ENCODE measurements at regions not wholly inside any gene's neighbourhood (a gene's known extent, or its start where the extent isn't known, plus 50 kb on each side); places are given as distances from the start of the nearest gene placed in this dataset.

DNA sequence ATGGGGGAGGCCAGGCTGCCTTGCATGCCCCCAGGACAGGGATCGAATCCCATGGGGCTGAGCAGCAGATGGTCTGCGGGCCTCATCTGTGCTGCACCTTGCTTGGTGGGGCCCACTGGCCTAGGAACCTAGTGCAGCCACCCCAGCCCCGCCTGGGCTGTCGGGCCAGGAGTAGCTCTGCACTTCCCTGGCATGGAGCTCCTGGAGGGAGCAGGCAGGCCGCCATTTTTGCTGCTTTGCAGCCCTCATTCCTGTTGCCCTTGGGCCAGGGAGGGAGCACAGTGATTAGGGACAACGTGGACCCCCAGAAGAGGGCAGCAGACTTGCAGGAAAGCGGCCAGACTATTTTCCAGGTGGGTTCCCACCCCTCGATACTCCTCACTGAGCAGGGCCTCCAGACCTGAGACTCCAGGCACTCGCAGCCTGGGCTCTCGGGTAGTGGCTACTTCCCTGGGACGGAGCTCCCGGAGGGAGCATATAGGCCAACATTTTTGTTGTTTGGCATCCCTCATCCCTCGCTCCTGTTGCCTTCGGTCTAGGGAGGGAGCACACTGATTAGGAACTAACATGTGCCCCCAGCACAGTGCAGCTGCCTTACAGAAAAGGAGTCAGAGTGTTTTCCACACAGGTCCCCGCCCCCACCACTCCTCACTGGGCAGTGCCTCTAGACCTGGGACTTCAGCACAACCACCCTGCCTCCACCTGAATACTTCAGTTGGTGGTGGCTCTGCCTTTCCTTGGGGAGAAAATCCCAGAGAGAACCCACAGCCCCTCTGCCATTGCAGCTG is 99.5 kb downstream of the MAIP1 start:
- no peak for DNase-seq

- DNase-seq: no peak
Measured at GRCh38 chr2:200056105-200056504, 100.7 kb downstream of the MAIP1 start.

- no peak for DNase-seq
Measured at GRCh38 chr2:200063155-200063554, 107.8 kb downstream of the MAIP1 start.

- DNase-seq: no peak
Measured at GRCh38 chr2:200064879-200065278, 109.5 kb downstream of the MAIP1 start.

DNA sequence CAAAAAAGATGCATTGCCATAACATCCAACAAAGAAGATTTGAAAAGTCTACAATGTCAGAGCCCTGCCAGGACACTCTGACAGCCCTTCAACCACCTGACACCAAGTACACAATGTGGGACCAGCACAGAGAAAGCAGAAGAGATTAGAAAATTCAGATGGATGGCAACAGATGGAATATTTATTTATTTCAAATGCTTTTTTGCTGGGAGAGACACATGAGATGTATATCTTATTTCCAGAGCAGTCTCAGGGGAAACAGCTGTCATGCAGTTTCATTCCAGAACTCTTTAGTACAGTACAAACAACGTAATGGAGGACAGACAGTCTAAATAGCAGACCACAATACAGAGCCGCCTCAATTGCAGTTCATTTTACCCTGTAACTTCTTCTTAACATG is 110.1 kb downstream of the MAIP1 start:
- no peak for DNase-seq

GRCh38 chr2:200066417-200066816 is 111.0 kb downstream of the MAIP1 start:
- DNase-seq: no peak

- DNase-seq: no peak
Measured at GRCh38 chr2:200068642-200069041, 113.3 kb downstream of the MAIP1 start.

DNA sequence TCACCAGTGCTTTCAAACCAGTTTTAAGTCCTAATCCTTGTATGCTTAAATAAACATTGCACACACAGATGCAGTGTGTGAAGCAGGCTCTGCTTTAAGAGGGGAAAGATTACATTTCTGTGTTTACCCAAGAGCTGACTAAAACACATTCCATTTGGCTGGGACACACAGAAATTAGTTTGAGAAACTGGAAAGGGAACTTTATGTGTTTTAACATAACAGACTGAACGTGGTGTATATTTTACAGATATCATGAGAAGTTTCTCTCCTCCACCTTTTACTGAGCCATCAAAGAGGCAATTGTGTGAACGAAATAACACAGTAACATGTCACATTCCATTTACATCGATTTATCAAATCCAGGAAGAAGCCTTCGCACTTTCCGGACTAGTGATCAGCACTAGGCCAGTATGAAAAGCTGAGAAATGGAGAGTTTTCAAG is 121.8 kb downstream of the MAIP1 start:
- no peak for DNase-seq

- DNase-seq: no peak
Measured at GRCh38 chr2:200077838-200078237, 122.5 kb downstream of the MAIP1 start.

- DNase-seq: no peak
Measured at GRCh38 chr2:200079356-200079755, 124.0 kb downstream of the MAIP1 start.

GRCh38 chr2:200081236-200081635 is 125.9 kb downstream of the MAIP1 start:
- DNase-seq: no peak

- DNase-seq: no peak
Measured at GRCh38 chr2:200081811-200082210, 126.4 kb downstream of the MAIP1 start.

- no peak for DNase-seq
Measured at GRCh38 chr2:200084036-200084435, 128.7 kb downstream of the MAIP1 start.

DNA sequence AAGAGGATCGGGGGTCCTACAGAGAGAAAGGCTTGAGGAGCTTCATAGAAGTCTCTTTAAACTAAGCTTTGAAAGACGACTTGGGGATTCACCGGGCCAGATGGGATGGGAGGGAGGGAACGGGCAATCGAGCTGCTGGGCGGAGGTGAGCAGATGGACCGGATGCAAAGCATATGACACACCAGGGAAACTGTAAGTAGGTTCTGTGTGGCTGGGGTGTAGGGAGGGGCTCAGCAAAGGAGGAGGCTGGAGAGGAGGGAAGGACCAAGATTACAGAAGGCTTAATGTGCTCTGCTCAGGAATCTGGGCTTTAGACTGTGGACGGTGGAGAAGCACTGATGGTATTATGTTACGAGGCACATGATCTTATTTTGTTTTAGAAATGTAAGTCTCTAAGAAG is 131.5 kb downstream of the MAIP1 start:
- no peak for DNase-seq

DNA sequence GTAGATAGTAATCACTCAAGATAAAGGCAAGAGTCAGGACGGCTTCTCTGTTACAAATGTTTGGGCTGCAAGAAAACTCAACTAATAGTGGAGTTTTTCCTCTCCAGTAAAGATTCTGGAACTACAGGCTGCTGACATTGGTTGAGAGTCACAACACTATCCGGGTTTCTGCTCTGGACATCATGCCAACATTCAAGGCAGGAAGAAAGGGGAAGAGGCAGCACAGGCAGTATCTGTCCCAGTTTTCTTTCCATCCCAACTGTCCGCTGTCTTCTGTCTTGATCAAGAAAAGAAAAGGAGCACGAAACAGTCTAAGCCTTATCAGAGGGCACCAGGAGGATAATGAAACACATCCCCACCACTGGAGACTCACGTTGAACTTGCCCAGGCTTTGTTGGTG is 132.1 kb downstream of the MAIP1 start:
- no peak for DNase-seq

- DNase-seq: no peak
Measured at GRCh38 chr2:200089040-200089755, 133.8 kb downstream of the MAIP1 start.

- DNase-seq: no peak
Measured at GRCh38 chr2:200089756-200090109, 134.4 kb downstream of the MAIP1 start.

GRCh38 chr2:200090683-200091082 is 135.3 kb downstream of the MAIP1 start:
- DNase-seq: no peak

GRCh38 chr2:200091126-200091525 is 135.7 kb downstream of the MAIP1 start:
- DNase-seq: no peak

- no peak for DNase-seq
Measured at GRCh38 chr2:200092235-200092634, 136.9 kb downstream of the MAIP1 start.

DNA sequence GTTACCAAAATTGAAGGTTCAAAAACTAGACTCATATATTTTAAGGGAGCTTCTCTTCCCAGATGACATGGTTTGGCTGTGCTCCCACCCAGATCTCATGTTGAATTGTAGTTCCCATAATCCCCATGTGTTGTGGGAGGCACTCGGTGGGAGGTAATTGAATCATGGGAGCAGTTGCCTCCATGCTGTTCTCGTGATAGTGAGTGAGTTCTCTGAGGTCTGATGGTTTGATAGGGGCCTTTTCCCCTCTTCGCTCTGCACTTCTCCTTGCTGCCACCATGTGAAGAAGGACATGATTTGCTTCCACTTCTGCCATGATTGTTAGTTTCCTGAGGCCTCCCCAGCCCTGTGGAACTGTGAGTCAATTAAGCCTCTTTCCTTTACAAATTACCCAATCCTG is 140.1 kb downstream of the MAIP1 start:
- DNase-seq: no peak

- no peak for DNase-seq
Measured at GRCh38 chr2:200099256-200099655, 143.9 kb downstream of the MAIP1 start.

DNA sequence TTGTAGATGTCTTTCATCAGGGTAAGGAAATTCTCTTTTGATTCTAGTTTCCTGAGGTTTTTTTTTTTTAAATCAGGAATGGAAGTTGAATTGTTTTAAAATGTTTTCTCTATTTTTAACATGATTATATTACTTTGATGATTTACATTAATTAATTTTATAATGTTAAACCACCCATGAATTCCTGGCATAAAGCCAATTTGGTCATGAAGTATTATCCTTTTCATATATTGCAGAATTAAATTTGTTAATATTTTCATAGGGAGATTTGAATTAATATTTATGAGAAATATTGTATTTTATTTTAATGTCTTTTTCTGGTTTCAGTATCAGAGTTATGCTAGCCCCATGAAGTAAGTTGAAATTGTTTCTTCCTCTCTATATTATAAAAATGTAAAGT is 144.6 kb downstream of the MAIP1 start:
- no peak for DNase-seq

GRCh38 chr2:200101922-200102321 is 146.5 kb downstream of the MAIP1 start:
- DNase-seq: no peak

DNA sequence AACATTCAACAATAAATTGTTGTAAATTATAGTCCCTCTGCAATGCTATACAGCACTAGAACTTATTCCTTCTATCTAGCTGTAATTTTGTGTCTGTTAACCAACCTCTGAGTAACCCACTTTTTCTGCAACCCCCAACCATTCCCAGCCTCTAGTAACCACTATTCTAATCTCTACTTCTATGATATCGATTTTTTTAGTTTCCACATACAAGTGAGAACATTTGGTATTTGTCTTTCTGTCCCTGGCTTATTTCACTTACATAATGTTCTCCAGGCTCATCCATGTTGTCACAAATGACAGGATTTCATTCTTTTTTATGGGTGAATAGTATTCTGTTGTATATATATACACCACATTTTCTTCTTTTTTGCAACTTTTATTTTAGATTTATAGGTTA is 147.6 kb downstream of the MAIP1 start:
- no peak for DNase-seq
